Gastroesophageal sphincter (tissue), 3 donors: ENCODE measurements at regions not wholly inside any gene's neighbourhood (a gene's known extent, or its start where the extent isn't known, plus 50 kb on each side); places are given as distances from the start of the nearest gene placed in this dataset.

Experiments
- POLR2A ChIP-seq, 2 donors: fragments of 450-650 bp; IDR thresholded peaks; one replicate each; pipeline ENCODE4 v1.6.1; 2017; ENCODE audit warnings: antibody characterized with exemption in 2 of 2, mild to moderate bottlenecking in 2 of 2, moderate library complexity in 1 of 2
- TF ChIP-seq, protein P1 (sequence below), 4 experiments: fragments of 200-600 bp in 2 of 4; fragments of 450-650 bp in 2 of 4; sonication (generic) in 1 of 4; IDR thresholded peaks; one replicate each; pipeline ENCODE4 v1.5.1; 2017 to 2019; ENCODE audit warnings: antibody characterized with exemption in 4 of 4, mild to moderate bottlenecking in 2 of 4, moderate library complexity in 2 of 4

- TF ChIP-seq, protein P1, sequence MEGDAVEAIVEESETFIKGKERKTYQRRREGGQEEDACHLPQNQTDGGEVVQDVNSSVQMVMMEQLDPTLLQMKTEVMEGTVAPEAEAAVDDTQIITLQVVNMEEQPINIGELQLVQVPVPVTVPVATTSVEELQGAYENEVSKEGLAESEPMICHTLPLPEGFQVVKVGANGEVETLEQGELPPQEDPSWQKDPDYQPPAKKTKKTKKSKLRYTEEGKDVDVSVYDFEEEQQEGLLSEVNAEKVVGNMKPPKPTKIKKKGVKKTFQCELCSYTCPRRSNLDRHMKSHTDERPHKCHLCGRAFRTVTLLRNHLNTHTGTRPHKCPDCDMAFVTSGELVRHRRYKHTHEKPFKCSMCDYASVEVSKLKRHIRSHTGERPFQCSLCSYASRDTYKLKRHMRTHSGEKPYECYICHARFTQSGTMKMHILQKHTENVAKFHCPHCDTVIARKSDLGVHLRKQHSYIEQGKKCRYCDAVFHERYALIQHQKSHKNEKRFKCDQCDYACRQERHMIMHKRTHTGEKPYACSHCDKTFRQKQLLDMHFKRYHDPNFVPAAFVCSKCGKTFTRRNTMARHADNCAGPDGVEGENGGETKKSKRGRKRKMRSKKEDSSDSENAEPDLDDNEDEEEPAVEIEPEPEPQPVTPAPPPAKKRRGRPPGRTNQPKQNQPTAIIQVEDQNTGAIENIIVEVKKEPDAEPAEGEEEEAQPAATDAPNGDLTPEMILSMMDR (IDR thresholded peaks at IDR 0.05) = no peak
- no peak for TF ChIP-seq POLR2A (IDR thresholded peaks at IDR 0.05)
Observed at GRCh38 chr1:198878566-198878965, 239.7 kb downstream of the PTPRC start.
